Urinary bladder (tissue), 3 donors: ENCODE measurements at regions not wholly inside any gene's neighbourhood (a gene's known extent, or its start where the extent isn't known, plus 50 kb on each side); places are given as distances from the start of the nearest gene placed in this dataset.
A peak's percentile ranks its signal among the peaks of the same experiment; 100 is the strongest.

Experiments used
- DNase-seq: peaks from one replicate; pipeline ENCODE4 v3.0.0-alpha.2; 2015; ENCODE audit errors: extremely low spot score
- H3K27ac ChIP-seq: one replicate; pipeline ENCODE4 v1.5.1; 2013; ENCODE audit warnings: low read depth, mild to moderate bottlenecking, moderate library complexity
- H3K36me3 ChIP-seq: one replicate; pipeline ENCODE4 v1.6.1; 2013; ENCODE audit warnings: mild to moderate bottlenecking, moderate library complexity; ENCODE audit not compliant: insufficient read depth
- H3K4me1 ChIP-seq: one replicate; pipeline ENCODE4 v1.6.1; 2013; ENCODE audit warnings: mild to moderate bottlenecking, moderate library complexity; ENCODE audit not compliant: insufficient read depth
- H3K4me3 ChIP-seq: one replicate; pipeline ENCODE4 v1.5.1; 2013; ENCODE audit warnings: low read depth, low read length
- WGBS: extraction: QIAGEN DNeasy Blood & Tissue Kit; methylation state at CpG from one replicate; pipeline ENCODE4 v1.1.7; 2013; 5-methylcytosine and 5-hydroxymethylcytosine counted together
- donor health status: healthy with polysubstance abuse.
- donor health status: healthy.

DNA sequence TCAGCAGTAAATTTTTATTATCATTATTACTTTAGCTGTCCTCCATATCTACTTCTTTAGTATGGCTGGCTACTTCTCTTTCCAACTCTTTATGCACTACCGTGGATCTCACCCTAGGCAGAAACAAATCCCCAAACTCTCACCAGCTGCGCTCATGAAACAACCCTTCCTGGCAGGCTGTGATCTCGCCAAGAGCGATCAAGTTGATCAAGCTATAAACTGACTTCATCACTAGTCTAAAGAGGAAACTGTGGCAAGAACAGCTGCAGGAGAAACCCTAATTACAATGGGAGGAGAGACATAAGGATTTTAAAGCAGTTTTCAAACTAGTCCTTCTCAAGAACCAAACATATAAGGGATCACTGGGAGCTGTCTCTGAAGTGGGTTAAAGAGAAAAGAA is 160.5 kb upstream of the PRSS58 start:
- DNase-seq = no peak
- no peak overlapping the region for H3K4me3 ChIP-seq
- WGBS = 42% methylated on average over 4 of the region's 4 CpGs
- H3K4me1 ChIP-seq = no peaks in the 10 kb centered on the region
- H3K36me3 ChIP-seq = no peaks in the 10 kb centered on the region
- H3K27ac ChIP-seq = no peak overlapping the region

DNA sequence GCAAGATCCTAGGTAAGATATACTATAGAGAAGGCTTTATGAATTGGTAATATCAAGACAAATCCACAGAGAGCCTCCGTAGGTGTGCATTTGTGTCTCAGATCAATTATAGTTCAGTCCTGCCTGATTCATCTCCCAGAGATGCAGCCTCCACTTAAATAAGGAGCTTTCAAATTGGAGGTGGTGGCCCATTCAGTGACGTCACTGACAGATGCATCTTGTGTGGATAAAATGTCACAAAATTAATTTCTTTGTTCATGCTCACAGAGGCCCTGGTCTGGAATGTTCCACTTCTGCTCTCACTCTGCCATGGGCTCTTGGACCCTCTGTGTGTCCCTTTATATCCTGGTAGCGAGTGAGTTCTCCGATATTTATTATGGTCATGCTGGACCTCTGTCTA is 157.1 kb upstream of the PRSS58 start:
- no peak for DNase-seq
- WGBS = 94% methylated on average over 4 of the region's 4 CpGs

DNA sequence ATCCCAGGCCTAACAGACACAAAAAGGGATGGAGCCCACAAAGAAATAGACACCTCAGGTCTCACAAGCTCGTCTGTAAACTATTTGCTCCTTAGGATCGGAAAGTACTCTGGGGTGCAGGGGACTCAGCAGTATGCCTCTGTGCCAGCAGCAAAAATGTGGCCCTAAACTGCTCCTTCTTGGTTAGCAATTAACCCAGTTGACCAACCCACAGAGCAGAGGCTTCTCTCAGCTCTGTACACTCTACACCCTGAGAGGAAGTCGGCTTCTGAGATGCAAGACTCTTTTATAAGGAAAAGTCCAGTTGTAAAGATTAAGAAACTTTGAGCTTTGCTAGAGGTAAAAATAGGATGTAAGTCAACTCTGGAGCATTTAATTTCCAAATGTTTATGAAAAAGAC is 156.3 kb upstream of the PRSS58 start:
- no peak overlapping the region for H3K4me3 ChIP-seq
- H3K36me3 ChIP-seq = no peaks in the 10 kb centered on the region
- DNase-seq = no peak
- no peaks in the 10 kb centered on the region for H3K4me1 ChIP-seq
- 72% methylated on average over 3 of the region's 3 CpGs for WGBS
- no peak overlapping the region for H3K27ac ChIP-seq

More for the DNA sequence above, 157.1 kb upstream of the PRSS58 start:
- Histone ChIP-seq H3K27ac (no peak overlapping the region), H3K4me1 (no peaks in the 10 kb centered on the region), H3K4me3 (no peak overlapping the region), H3K36me3 (no peaks in the 10 kb centered on the region)

DNA sequence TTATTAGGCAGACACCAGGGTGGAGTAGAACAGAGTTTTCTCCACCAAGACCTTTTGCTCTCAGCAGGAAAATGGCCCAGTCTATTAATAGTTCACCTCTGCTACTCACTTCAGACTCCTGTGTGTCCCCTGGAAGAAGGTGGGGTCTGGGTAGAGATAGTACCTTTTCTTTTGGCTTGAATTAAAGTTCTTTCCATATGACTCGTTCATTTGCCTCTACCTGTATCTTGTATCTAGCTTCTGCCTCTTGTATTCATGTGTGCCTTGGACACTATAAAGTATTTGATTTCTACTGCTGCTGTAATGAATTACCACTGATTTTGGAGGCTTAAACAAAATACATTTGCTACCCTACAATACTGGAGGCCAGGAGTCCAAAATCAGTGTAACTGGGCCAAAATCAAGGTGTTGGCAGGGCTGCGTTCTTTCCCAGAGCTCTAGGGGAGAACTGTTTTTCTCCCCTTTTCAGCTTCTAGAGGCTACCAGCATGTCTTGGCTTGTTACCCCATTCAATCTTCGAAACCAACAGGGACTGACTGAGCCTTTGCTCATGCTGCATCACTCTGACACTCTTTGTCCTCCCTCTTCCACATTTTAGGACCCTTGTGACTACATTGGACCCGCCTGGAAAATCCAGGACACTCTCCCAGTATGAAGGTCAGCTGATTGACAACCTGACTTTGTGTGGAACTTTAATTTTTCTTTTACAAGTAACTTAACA is 155.6 kb upstream of the PRSS58 start:
- no peaks in the 10 kb centered on the region for H3K4me1 ChIP-seq
- WGBS = 93% methylated on average over 4 of the region's 4 CpGs
- no peaks in the 10 kb centered on the region for H3K36me3 ChIP-seq

DNA sequence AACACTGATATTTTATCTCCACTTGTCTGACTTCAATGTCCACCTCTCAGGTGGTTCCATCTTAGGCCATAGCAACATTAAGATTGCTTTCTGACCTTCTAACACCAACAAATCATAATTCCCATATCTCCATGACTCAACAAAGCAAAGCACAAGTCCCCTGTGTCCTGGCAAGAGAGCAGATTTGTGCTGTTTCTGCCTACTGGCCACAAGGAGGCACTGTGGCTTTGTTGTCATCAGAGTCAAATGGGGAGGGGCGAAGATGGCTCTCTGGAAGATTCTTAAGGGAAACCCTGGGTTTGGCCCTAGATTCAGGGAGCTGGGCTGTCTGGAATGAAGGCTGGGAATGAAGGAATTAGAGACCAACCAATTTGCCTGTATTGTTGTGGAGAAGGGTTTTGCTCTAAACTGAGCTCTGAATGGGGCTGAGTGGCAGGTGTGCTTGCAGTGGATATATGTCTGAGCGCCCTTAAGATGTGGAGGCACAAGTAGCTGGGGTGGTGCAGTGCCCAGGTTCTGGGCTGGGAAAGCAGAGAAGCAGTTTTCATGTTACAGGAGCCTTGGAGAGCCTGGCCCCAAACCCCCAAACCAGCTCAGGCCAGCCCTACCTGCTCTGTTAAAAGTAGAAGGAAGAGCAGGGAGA is 154.8 kb upstream of the PRSS58 start:
- no peaks in the 10 kb centered on the region for H3K4me1 ChIP-seq
- H3K36me3 ChIP-seq = no peaks in the 10 kb centered on the region
- WGBS = 87% methylated on average over 2 of the region's 2 CpGs
- no peak for DNase-seq
- no peak overlapping the region for H3K27ac ChIP-seq
- H3K4me3 ChIP-seq = no peak overlapping the region

More for the DNA sequence above, 155.6 kb upstream of the PRSS58 start:
- no peak overlapping the region for H3K27ac ChIP-seq
- no peak for DNase-seq
- no peak overlapping the region for H3K4me3 ChIP-seq

DNA sequence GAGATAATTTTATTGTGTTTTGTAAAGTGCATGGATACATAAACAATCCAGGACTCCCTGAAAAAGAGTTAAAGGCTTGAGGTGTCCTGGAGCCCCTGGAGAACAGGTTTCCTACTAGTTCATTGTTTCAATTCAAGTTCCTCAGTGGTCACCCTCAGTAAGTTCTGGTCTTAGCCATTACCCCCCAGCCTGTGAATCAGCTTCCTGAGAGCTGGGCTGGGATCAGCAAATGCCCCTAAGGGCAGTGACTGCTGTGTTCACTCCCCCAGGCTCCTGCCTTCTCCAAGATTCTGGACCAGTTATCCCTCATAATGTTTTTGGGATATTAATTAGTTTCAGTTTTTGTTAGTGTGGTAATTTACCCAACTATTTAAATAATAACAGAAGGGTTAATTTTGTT is 151.6 kb upstream of the PRSS58 start:
- Histone ChIP-seq H3K36me3 (no peaks in the 10 kb centered on the region), H3K4me1 (no peaks in the 10 kb centered on the region), H3K27ac (no peak overlapping the region), H3K4me3 (no peak overlapping the region)
- DNase-seq = no peak

DNA sequence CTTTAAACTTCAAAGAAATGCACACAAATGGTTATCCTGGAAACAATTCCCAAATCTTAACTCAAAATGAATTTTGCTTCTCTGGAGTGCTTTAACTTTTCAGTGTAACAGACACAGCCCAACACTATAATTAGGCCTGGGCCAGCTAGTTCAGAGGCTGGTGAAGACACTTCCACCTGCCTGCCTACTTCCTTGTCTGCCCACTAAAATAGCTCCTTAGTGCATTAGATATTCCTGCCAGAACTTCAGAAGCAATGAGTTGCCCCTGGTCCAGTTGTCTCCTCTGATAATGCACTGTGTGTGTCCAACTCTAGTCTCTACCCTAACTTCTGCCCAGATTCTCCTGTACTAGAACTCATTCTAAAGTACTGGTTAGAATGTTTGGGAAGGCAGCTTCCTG is 150.9 kb upstream of the PRSS58 start:
- Histone ChIP-seq H3K36me3 (no peaks in the 10 kb centered on the region), H3K4me1 (no peaks in the 10 kb centered on the region), H3K4me3 (no peak overlapping the region), H3K27ac (no peak overlapping the region)
- DNase-seq = no peak

DNA sequence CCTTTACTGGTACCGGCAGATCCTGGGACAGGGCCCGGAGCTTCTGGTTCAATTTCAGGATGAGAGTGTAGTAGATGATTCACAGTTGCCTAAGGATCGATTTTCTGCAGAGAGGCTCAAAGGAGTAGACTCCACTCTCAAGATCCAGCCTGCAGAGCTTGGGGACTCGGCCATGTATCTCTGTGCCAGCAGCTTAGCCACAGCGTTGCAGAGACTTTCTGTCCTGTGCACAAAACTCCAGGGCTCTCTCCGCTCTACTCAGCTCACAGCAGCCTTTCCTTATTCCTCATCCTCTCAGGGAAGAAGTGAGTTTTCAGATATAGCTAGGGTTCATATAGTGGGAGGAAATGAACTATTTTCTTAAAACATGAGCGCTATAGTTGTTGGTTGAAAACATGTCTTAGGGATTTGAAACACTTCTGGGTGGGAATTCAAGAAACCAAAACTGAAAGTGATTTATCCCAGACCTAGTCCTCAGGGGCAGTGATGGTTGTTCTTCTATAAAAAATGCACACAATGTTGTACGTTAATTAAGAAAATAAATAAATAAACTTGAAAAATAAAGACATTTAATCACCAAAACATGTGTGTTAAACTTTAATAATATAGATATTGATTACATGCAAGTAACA is 150.2 kb upstream of the PRSS58 start:
- H3K4me1 ChIP-seq = no peaks in the 10 kb centered on the region
- 56% methylated on average over 8 of the region's 8 CpGs for WGBS
- H3K36me3 ChIP-seq = no peaks in the 10 kb centered on the region
- no peak for DNase-seq
- H3K27ac ChIP-seq = no peak overlapping the region
- H3K4me3 ChIP-seq = peak overlapping the region; percentile 24

DNA sequence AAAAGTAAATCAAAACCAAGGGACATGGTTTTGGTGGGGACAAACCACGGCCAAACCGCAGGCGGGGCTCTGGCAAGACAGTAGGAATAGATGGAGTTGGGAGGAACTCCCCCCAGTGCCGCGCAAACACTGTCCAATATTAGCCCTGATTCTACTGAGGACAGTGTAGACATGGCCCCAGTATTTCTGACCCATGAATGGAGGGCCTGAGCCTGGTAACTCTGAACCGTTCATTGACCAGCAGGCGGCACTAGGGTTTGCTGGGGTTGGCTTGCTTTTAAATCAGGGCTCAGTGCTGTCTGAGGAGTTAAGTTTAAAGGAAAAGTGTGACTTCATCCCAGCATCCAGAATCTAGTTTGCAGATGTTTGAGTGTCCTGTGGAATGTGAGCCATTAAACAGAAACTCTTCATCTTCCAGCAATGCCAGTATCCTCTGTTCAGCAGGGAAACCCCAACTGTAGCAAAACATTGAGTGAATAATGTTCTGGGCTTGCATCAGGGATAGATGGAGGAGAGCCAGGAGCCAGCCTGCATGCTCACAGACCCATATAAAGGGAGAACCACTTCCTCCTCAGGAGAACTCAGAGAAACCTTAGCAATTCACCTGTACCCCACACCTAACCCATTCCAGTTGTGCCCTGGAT is 147.4 kb upstream of the PRSS58 start:
- no peak for DNase-seq
- Histone ChIP-seq H3K27ac (no peak overlapping the region), H3K4me3 (no peak overlapping the region), H3K36me3 (no peaks in the 10 kb centered on the region), H3K4me1 (no peaks in the 10 kb centered on the region)
- 88% methylated on average over 7 of the region's 7 CpGs for WGBS

DNA sequence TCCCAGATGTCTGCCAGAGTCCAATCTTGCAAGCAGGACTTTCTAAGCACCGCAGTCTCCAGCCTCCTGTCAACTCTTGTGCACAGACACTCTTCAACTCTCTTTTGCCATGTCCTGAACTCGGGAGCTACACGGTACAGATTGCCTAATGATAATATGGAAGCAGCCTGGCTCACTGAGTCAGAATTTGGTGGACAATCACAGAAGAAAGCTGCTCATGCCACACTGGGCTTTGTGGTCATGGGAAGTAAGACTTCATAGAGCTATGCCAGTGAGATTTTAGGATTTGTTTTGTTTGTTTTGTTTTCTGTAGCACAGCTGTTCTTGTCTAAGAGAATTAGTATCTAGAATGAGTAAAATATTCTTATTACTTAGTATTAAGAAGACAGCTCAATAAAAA is 144.1 kb upstream of the PRSS58 start:
- no peak overlapping the region for H3K4me3 ChIP-seq
- WGBS = 59% methylated on average over 3 of the region's 3 CpGs
- no peak overlapping the region for H3K27ac ChIP-seq
- H3K4me1 ChIP-seq = no peaks in the 10 kb centered on the region
- no peaks in the 10 kb centered on the region for H3K36me3 ChIP-seq
- DNase-seq = no peak

DNA sequence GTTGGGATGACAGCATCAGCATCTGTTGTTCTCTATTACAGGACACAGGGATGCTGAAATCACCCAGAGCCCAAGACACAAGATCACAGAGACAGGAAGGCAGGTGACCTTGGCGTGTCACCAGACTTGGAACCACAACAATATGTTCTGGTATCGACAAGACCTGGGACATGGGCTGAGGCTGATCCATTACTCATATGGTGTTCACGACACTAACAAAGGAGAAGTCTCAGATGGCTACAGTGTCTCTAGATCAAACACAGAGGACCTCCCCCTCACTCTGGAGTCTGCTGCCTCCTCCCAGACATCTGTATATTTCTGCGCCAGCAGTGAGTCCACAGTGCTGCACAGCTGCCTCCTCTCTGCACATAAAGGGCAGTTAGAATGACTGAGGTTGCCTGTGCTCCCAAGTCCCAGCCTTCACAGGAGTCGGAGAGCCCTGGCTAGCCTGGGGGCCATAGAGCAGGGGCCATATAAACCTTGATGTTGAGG is 142.2 kb upstream of the PRSS58 start:
- 76% methylated on average over 5 of the region's 5 CpGs for WGBS
- H3K4me1 ChIP-seq = no peaks in the 10 kb centered on the region
- no peak overlapping the region for H3K27ac ChIP-seq
- H3K4me3 ChIP-seq = no peak overlapping the region
- no peaks in the 10 kb centered on the region for H3K36me3 ChIP-seq
- no peak for DNase-seq

DNA sequence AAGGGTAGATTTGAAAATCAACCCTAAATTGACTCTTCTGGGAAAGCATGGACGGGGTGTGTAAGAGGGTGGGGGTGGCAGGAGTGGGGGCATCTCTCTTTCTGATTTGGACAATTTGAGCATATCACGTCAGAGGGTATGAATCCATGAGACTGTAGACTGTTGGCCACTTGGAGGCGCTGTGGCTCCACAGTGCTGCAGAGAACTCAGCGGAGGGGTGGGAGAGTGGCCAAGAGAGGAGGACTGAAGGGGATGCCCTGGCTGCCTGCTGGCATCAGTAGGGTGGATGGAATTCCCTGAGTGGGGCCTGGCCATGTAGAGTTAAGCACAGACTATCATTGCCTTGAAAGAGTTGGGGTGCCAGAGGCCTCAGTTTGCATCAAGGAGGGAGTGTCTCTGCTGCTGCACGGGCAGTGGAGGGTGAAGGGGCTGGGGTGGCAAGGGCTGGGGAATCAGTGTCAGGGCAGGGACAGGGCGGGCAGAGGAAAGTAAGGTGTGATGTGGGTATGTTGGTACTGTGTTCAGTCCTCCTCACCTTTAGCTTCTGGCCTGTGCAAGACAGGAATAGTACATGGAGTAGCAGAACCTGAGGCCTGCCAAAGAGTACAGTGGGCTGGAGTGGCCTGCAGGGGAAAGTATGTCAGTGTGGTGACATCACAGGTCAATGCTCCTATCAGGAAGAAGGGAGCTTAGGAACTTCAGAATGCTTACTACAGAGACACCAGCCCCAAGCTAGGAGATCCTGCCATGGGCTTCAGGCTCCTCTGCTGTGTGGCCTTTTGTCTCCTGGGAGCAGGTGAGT is 133.5 kb upstream of the PRSS58 start:
- Histone ChIP-seq H3K4me3 (no peak overlapping the region), H3K36me3 (no peaks in the 10 kb centered on the region), H3K4me1 (no peaks in the 10 kb centered on the region), H3K27ac (no peak overlapping the region)
- no peak for DNase-seq
- 80% methylated on average over 6 of the region's 6 CpGs for WGBS

DNA sequence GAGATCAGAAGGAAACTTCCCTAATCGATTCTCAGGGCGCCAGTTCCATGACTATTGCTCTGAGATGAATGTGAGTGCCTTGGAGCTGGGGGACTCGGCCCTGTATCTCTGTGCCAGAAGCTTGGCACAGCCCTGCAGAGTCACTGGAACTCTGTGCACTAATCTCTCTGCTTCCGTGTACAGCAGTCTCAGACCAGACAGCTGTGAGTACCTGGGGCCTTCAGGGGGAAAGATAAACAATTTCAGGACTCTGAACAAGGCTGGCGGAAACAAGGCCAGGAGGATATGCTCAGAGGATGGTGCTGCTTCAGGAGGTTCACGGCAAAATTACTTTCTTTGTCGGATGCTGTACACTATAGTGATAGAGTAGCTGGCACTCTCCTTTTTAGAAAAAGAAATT is 131.7 kb upstream of the PRSS58 start:
- DNase-seq = no peak
- no peak overlapping the region for H3K27ac ChIP-seq
- WGBS = 47% methylated on average over 7 of the region's 7 CpGs
- no peak overlapping the region for H3K4me3 ChIP-seq
- no peaks in the 10 kb centered on the region for H3K4me1 ChIP-seq
- no peaks in the 10 kb centered on the region for H3K36me3 ChIP-seq
